Upper lobe of right lung (tissue), 1 donor: ENCODE measurements at regions not wholly inside any gene's neighbourhood (a gene's known extent, or its start where the extent isn't known, plus 50 kb on each side); places are given as distances from the start of the nearest gene placed in this dataset.

ENCODE experiments used
- ATAC-seq: fragments of 200-7000 bp; cut with Tn5 transposase; one replicate; pipeline ENCODE4 v1.9.1; 2020; ENCODE audit warnings: mild to moderate bottlenecking, moderate library complexity
- DNase-seq: peaks from one replicate; pipeline ENCODE4 v3.0.0-alpha.2; 2020
- H3K27ac ChIP-seq: fragments of 200-600 bp; one replicate; pipeline ENCODE4 v1.8.0; 2022
- H3K27me3 ChIP-seq: fragments of 200-600 bp; one replicate; pipeline ENCODE4 v1.8.0; 2022; ENCODE audit warnings: mild to moderate bottlenecking
- H3K36me3 ChIP-seq: fragments of 200-600 bp; one replicate; pipeline ENCODE4 v1.8.0; 2022
- H3K4me1 ChIP-seq: fragments of 200-600 bp; one replicate; pipeline ENCODE4 v1.8.0; 2022
- H3K4me3 ChIP-seq: fragments of 200-600 bp; one replicate; pipeline ENCODE4 v1.8.0; 2022; ENCODE audit warnings: mild to moderate bottlenecking
- H3K9me3 ChIP-seq: fragments of 200-600 bp; one replicate; pipeline ENCODE4 v1.8.0; 2022
- intact Hi-C: fragments of 100-400 bp; cut with DNase I; formaldehyde crosslinking; loops from one replicate; pipeline ENCODE4 v1.11.0; 2022
- TF ChIP-seq, protein P1 (sequence below): fragments of 200-600 bp; IDR thresholded peaks from one replicate; pipeline ENCODE4 v1.8.0; 2022; ENCODE audit warnings: antibody characterized with exemption
- donor health status: DM: no; HTN: yes; CAD: no; lungs with severe emphysema.

- H3K27me3 ChIP-seq, result no peaks in the 10 kb centered on the region
- intact Hi-C loops, result no loop called here
- H3K4me3 ChIP-seq, result no peak overlapping the region
- TF ChIP-seq, protein P1, sequence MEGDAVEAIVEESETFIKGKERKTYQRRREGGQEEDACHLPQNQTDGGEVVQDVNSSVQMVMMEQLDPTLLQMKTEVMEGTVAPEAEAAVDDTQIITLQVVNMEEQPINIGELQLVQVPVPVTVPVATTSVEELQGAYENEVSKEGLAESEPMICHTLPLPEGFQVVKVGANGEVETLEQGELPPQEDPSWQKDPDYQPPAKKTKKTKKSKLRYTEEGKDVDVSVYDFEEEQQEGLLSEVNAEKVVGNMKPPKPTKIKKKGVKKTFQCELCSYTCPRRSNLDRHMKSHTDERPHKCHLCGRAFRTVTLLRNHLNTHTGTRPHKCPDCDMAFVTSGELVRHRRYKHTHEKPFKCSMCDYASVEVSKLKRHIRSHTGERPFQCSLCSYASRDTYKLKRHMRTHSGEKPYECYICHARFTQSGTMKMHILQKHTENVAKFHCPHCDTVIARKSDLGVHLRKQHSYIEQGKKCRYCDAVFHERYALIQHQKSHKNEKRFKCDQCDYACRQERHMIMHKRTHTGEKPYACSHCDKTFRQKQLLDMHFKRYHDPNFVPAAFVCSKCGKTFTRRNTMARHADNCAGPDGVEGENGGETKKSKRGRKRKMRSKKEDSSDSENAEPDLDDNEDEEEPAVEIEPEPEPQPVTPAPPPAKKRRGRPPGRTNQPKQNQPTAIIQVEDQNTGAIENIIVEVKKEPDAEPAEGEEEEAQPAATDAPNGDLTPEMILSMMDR, result no peak
- H3K9me3 ChIP-seq, result no peaks in the 10 kb centered on the region
- DNase-seq (no peak), ATAC-seq (no peak)
- H3K27ac ChIP-seq, result no peak overlapping the region
- no peaks in the 10 kb centered on the region for H3K4me1 ChIP-seq
- no peaks in the 10 kb centered on the region for H3K36me3 ChIP-seq
These were observed 146.0 kb downstream of the PTCHD4 start for GRCh38 chr6:47964969-47965368.

DNA sequence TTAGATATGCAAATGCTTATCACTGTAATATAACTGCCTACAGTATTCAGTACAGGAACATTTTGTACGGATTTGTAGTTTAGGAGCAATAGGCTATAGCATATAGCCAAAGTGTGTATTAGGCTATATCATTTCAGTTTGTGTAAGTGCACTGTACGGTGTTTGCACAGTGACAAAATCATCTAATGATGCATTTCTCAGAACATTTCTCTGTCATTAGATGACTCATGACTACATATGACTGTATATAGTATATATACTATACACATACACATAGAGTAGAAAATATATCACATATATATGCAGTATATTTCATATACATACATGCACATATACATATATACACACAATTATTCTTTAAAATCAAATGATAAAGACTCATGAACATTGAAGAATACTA is 158.4 kb downstream of the PTCHD4 start:
- intact Hi-C loops, result no loop called here
- TF ChIP-seq, protein P1, result no peak
- no peak for ATAC-seq

DNA sequence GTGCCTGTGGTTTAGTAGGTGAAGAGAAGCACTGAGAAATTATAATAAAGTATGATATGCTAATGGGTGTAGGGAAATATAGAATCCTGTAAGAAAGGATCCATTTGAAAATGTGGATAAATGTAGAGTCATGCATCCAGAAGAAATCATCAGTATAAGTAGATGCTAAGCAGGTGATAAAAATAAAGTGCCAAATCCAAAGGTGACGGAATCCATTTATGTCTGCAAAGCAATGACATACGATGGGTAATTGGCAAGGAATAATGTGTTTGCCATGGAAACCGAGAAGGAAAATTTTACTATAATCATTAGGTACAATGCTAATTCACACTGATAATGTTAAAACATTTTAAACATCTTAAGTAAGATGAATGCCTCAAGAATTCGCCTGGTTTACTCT is 163.0 kb downstream of the OPN5 start:
- TF ChIP-seq, protein P1, result no peak
- no peaks in the 10 kb centered on the region for H3K9me3 ChIP-seq
- no peaks in the 10 kb centered on the region for H3K4me1 ChIP-seq
- no peak overlapping the region for H3K4me3 ChIP-seq
- no peaks in the 10 kb centered on the region for H3K27me3 ChIP-seq
- DNase-seq, result no peak
- ATAC-seq, result no peak
- H3K36me3 ChIP-seq, result no peaks in the 10 kb centered on the region
- H3K27ac ChIP-seq, result no peak overlapping the region
- intact Hi-C loops, result no loop called here

More for the DNA sequence above, 158.4 kb downstream of the PTCHD4 start:
- Histone ChIP-seq H3K36me3 (no peaks in the 10 kb centered on the region), H3K4me1 (no peaks in the 10 kb centered on the region), H3K9me3 (no peaks in the 10 kb centered on the region), H3K4me3 (no peak overlapping the region), H3K27me3 (no peaks in the 10 kb centered on the region), H3K27ac (no peak overlapping the region)
- no peak for DNase-seq

DNA sequence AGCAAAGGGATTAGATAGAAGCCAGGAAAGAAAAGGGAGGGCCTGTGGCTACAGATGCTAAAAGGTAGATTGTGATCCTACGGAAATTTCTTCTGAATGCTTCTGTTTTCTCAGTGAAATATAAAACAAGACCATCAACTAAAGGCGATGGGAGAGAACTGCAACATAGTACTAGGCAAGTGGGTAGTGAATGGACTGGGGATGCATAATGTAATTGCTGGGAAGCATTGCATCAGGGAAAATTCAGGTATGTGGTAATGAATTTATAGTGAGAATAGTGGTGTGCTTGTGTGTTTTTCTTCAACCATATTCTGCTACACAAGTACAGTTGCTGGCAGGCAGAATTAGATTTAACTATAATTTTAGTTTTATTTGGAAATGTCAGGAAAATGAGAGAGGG is 156.6 kb downstream of the OPN5 start:
- Histone ChIP-seq H3K27me3 (no peaks in the 10 kb centered on the region), H3K4me3 (no peak overlapping the region), H3K9me3 (no peaks in the 10 kb centered on the region), H3K36me3 (no peaks in the 10 kb centered on the region), H3K27ac (no peak overlapping the region), H3K4me1 (no peaks in the 10 kb centered on the region)
- ATAC-seq, result no peak
- intact Hi-C loops, result no loop called here
- no peak for DNase-seq
- TF ChIP-seq, protein P1, result no peak

- no peaks in the 10 kb centered on the region for H3K27me3 ChIP-seq
- no peak overlapping the region for H3K27ac ChIP-seq
- H3K36me3 ChIP-seq, result no peaks in the 10 kb centered on the region
- intact Hi-C loops, result no loop called here
- no peaks in the 10 kb centered on the region for H3K4me1 ChIP-seq
- no peaks in the 10 kb centered on the region for H3K9me3 ChIP-seq
- TF ChIP-seq, protein P1, result no peak
- no peak for DNase-seq
- ATAC-seq, result no peak
- no peak overlapping the region for H3K4me3 ChIP-seq
These were observed 155.0 kb downstream of the OPN5 start for GRCh38 chr6:47936820-47937219.

DNA sequence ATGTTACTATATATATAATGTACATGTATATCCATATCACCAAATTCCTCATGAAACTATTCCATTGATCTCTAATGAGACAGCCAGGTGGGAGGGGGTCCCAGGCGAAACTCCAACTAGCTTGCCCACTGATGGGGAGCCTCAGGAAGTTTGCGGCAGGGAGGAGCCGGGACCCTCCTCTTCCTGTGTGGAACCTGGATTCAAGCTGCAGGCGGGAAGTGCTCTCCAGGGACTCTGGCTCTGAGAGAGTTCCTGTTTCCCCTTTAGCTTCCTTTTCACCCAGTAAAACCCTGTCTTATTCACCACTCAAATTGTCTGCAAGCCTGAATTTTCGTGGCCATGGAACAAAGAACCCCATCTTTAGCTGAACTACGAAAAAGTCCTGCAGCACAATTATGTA is 152.2 kb downstream of the OPN5 start:
- TF ChIP-seq, protein P1, result no peak
- H3K36me3 ChIP-seq, result no peaks in the 10 kb centered on the region
- H3K27ac ChIP-seq, result no peak overlapping the region
- DNase-seq, result no peak
- H3K9me3 ChIP-seq, result no peaks in the 10 kb centered on the region
- H3K4me1 ChIP-seq, result no peaks in the 10 kb centered on the region
- ATAC-seq, result no peak
- H3K4me3 ChIP-seq, result no peak overlapping the region
- no peaks in the 10 kb centered on the region for H3K27me3 ChIP-seq
- intact Hi-C loops, result no loop called here
